Caco-2 (cell line): ENCODE measurements at regions not wholly inside any gene's neighbourhood (a gene's known extent, or its start where the extent isn't known, plus 50 kb on each side); places are given as distances from the start of the nearest gene placed in this dataset.

Experiments used
- BruUV-seq: library from RNA; stranded (reverse); fragments of 400-500 nt; replicated peaks from 2 replicates; lab custom pipeline; 2021; lab: Mats Ljungman, UMichigan
- CTCF ChIA-PET: fragments of 300-600 bp; sonication (Branson Sonifier 250); formaldehyde crosslinking; loops from one replicate; lab custom pipeline; 2022; ENCODE audit warnings: antibody characterized with exemption; lab: Charles Lee
- POLR2A ChIA-PET: fragments of 300-600 bp; sonication (Branson Sonifier 250); formaldehyde crosslinking; loops from one replicate; lab custom pipeline; 2022; ENCODE audit warnings: antibody characterized with exemption; lab: Charles Lee
- DNase-seq, 2 experiments: peaks; one replicate each; pipeline versions ENCODE4 v3.0.0 to v3.0.0-alpha.2; 2020 to 2022
- H3K27me3 ChIP-seq: replicated peaks from 2 replicates; pipeline ENCODE4 v1.6.0; 2011; ENCODE audit warnings: low read length; ENCODE audit not compliant: control insufficient read depth, insufficient read depth
- H3K36me3 ChIP-seq: 2 replicates; pipeline ENCODE4 v1.5.1; 2011; ENCODE audit warnings: low read length; ENCODE audit not compliant: control insufficient read depth, insufficient read depth
- H3K4me1 ChIP-seq: fragments of 250-450 bp; sonication (Bioruptor Pico); 2 replicates; pipeline ENCODE4 v1.5.1; 2020; ENCODE audit warnings: mild to moderate bottlenecking
- H3K4me3 ChIP-seq: 2 replicates; pipeline ENCODE4 v1.5.1; 2011; ENCODE audit warnings: low read depth, mild to moderate bottlenecking, control low read depth, low read length
- H3K9me3 ChIP-seq: fragments of 250-450 bp; sonication (Bioruptor Pico); 2 replicates; pipeline ENCODE4 v1.5.1; 2020; ENCODE audit warnings: mild to moderate bottlenecking, moderate library complexity
- H3K27ac Mint-ChIP-seq: one replicate; pipeline ENCODE4 v1.8.0; 2022; ENCODE audit warnings: mixed read lengths; ENCODE audit not compliant: unreplicated experiment
- H3K27me3 Mint-ChIP-seq: one replicate; pipeline ENCODE4 v1.8.0; 2022; ENCODE audit warnings: mixed read lengths; ENCODE audit not compliant: insufficient read depth, unreplicated experiment
- H3K36me3 Mint-ChIP-seq: one replicate; pipeline ENCODE4 v1.8.0; 2022; ENCODE audit warnings: mild to moderate bottlenecking, mixed read lengths; ENCODE audit not compliant: insufficient read depth, unreplicated experiment
- H3K4me1 Mint-ChIP-seq: one replicate; pipeline ENCODE4 v1.8.0; 2022; ENCODE audit warnings: low read depth, mixed read lengths; ENCODE audit not compliant: unreplicated experiment
- H3K4me3 Mint-ChIP-seq: one replicate; pipeline ENCODE4 v1.8.0; 2022; ENCODE audit warnings: mild to moderate bottlenecking, moderate library complexity, mixed read lengths; ENCODE audit not compliant: unreplicated experiment
- H3K9me3 Mint-ChIP-seq: one replicate; pipeline ENCODE4 v1.8.0; 2022; ENCODE audit warnings: mixed read lengths; ENCODE audit not compliant: unreplicated experiment
- intact Hi-C: fragments of 100-400 bp; cut with micrococcal nuclease; formaldehyde crosslinking; loops from one replicate; pipeline ENCODE4 v1.10.0; 2022; ENCODE audit not compliant: unreplicated experiment
- TF ChIP-seq, protein P1 (sequence below), 2 experiments: fragments of 200-600 bp in 1 of 2; IDR thresholded peaks; 1 replicate in 1 of 2; 2 replicates in 1 of 2; pipeline versions ENCODE4 v1.5.1 to v1.8.0; 2011 to 2022; ENCODE audit warnings: antibody characterized with exemption in 1 of 2, control low read depth in 1 of 2, inconsistent platforms in 1 of 2, low read depth in 1 of 2, low read length in 1 of 2, mild to moderate bottlenecking in 1 of 2, moderate library complexity in 1 of 2; ENCODE audit not compliant: insufficient read depth in 1 of 2, severe bottlenecking in 1 of 2, unreplicated experiment in 1 of 2

DNA sequence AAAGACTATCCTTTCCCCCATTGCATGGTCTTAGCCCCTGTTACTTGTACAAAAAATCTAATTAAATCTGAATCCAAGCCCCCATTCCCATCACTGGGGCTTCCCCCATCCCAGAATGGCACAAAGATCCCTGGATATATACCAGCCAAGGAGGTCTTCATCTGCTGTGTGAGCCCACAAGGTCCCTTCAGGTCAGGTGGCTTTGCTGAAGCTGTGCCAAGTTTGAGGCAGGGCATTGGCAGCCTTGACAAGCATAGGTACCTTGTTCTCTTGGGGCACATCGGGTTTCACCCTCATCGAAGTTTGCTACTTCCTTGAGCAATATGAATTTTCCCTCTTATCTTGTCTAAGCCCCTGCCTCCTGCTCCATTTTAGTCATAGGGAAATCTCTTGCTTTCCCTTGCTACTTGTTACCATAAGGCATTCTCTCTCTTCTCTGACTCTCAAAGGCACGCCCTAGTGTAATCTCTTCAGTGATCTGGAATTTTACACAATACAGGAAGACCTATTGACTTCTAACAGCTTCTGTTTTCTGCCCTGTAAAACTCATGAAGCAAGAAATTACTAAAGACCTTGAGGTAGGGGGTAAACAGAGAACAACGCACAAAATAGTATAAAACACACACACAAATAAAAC lies 71.4 kb upstream of the COG2 start:
- H3K27me3 Mint-ChIP-seq: no peaks in the 10 kb centered on the region
- Histone ChIP-seq H3K36me3 (no peaks in the 10 kb centered on the region), H3K4me1 (peaks cover 41% of the 10 kb centered on the region), H3K9me3 (no peaks in the 10 kb centered on the region), H3K4me3 (no peak overlapping the region), H3K27me3 (no peaks in the 10 kb centered on the region)
- no TSS peak for BruUV-seq
- H3K36me3 Mint-ChIP-seq: peaks cover 6% of the 10 kb centered on the region
- peaks cover 17% of the 10 kb centered on the region for H3K4me1 Mint-ChIP-seq
- TF ChIP-seq, protein P1, sequence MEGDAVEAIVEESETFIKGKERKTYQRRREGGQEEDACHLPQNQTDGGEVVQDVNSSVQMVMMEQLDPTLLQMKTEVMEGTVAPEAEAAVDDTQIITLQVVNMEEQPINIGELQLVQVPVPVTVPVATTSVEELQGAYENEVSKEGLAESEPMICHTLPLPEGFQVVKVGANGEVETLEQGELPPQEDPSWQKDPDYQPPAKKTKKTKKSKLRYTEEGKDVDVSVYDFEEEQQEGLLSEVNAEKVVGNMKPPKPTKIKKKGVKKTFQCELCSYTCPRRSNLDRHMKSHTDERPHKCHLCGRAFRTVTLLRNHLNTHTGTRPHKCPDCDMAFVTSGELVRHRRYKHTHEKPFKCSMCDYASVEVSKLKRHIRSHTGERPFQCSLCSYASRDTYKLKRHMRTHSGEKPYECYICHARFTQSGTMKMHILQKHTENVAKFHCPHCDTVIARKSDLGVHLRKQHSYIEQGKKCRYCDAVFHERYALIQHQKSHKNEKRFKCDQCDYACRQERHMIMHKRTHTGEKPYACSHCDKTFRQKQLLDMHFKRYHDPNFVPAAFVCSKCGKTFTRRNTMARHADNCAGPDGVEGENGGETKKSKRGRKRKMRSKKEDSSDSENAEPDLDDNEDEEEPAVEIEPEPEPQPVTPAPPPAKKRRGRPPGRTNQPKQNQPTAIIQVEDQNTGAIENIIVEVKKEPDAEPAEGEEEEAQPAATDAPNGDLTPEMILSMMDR (IDR thresholded peaks at IDR 0.05; ENCODE audit: insufficient read depth in 1 of 2, low read depth in 1 of 2, low read length in 1 of 2, severe bottlenecking in 1 of 2, unreplicated experiment in 1 of 2): no peak
- no peak for DNase-seq
- POLR2A ChIA-PET: no interaction called here
- intact Hi-C loops: loop anchor here (10.0 kb wide), 1 partner anchor 146 kb away; the partner anchor contains the start of gene PGBD5
- H3K4me3 Mint-ChIP-seq: no peak overlapping the region
- CTCF ChIA-PET: no interaction called here
- H3K27ac Mint-ChIP-seq: no peak overlapping the region
- no peaks in the 10 kb centered on the region for H3K9me3 Mint-ChIP-seq

DNA sequence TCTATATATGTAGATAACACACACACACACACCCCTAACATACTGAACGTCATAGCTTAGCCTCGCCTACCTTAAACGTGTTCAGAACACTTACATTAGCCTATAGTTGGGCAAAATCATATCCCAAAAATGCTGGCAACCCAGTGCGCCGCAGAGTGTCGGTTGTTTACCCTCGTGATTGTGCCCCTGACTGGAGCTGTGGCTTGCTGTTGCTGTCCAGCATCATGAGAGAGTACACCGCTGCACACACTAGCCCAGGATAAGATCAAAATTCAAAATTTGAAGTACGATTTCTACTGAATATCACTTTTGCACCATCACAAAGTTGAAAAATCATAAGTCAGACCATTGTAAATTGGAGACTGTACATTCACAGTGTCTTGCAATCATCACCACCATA lies 73.1 kb upstream of the COG2 start:
- Histone ChIP-seq H3K27me3 (no peaks in the 10 kb centered on the region), H3K4me3 (no peak overlapping the region), H3K4me1 (peaks cover 39% of the 10 kb centered on the region), H3K9me3 (no peaks in the 10 kb centered on the region), H3K36me3 (no peaks in the 10 kb centered on the region)
- TF ChIP-seq, protein P1 (IDR thresholded peaks at IDR 0.05; ENCODE audit: insufficient read depth in 1 of 2, low read depth in 1 of 2, low read length in 1 of 2, severe bottlenecking in 1 of 2, unreplicated experiment in 1 of 2): no peak
- Mint-ChIP-seq H3K4me1 (peaks cover 16% of the 10 kb centered on the region), H3K27ac (no peak overlapping the region), H3K9me3 (no peaks in the 10 kb centered on the region), H3K27me3 (no peaks in the 10 kb centered on the region), H3K36me3 (peaks cover 6% of the 10 kb centered on the region), H3K4me3 (no peak overlapping the region)
- ChIA-PET POLR2A (no interaction called here), CTCF (no interaction called here)
- intact Hi-C loops: no loop called here
- no TSS peak for BruUV-seq
- no peak for DNase-seq

DNA sequence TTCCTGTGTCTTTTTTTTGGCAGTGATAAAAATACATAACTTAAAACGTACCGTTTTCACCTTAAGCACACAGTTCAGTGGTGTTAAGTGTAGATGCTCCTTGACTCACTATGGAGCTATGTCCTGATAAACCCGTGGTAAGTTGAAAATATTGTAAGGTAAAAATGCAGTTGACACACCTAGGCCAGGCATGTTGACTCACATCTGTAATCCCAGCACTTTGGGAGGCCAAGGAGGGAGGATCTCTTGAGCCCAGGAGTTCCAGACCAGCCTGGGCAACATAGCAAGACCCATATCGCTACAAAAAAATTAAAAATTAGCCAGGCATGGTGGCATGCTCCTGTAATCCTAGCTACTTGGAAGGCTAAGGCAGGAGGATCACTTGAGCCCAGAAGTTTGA lies 73.6 kb upstream of the COG2 start:
- ChIA-PET POLR2A (no interaction called here), CTCF (interaction anchor here (2.2 kb wide), 1 partner anchor 13 kb away, joined by 10 read pairs; no protein-coding TSS in a partner anchor)
- H3K27me3 ChIP-seq: no peaks in the 10 kb centered on the region
- DNase-seq: no peak
- intact Hi-C loops: loop anchor here (1.0 kb wide), 1 partner anchor 13 kb away; no protein-coding TSS in a partner anchor
- Mint-ChIP-seq H3K4me1 (peaks cover 16% of the 10 kb centered on the region), H3K27ac (no peak overlapping the region), H3K27me3 (no peaks in the 10 kb centered on the region), H3K36me3 (peaks cover 6% of the 10 kb centered on the region), H3K9me3 (no peaks in the 10 kb centered on the region), H3K4me3 (no peak overlapping the region)
- TF ChIP-seq, protein P1 (IDR thresholded peaks at IDR 0.05; ENCODE audit: insufficient read depth in 1 of 2, low read depth in 1 of 2, low read length in 1 of 2, severe bottlenecking in 1 of 2, unreplicated experiment in 1 of 2): no peak
- BruUV-seq: no TSS peak
- H3K4me3 ChIP-seq: no peak overlapping the region
- H3K4me1 ChIP-seq: peaks cover 39% of the 10 kb centered on the region
- H3K36me3 ChIP-seq: no peaks in the 10 kb centered on the region
- H3K9me3 ChIP-seq: no peaks in the 10 kb centered on the region
